Endothelial cell of umbilical vein (primary cell): ENCODE measurements at regions not wholly inside any gene's neighbourhood (a gene's known extent, or its start where the extent isn't known, plus 50 kb on each side); places are given as distances from the start of the nearest gene placed in this dataset.

Source experiments
- CTCF ChIP-seq, 2 donors: IDR thresholded peaks; 1 replicate in 1 of 2; 2 replicates in 1 of 2; pipeline ENCODE4 v1.5.1; 2011; ENCODE audit warnings: low read length in 2 of 2, mild to moderate bottlenecking in 2 of 2, moderate library complexity in 2 of 2, control low read depth in 1 of 2, inconsistent platforms in 1 of 2, low read depth in 1 of 2; ENCODE audit not compliant: insufficient read depth in 1 of 2; ENCODE audit errors: extremely low read depth in 1 of 2
- EZH2 ChIP-seq: IDR thresholded peaks from 2 replicates; pipeline ENCODE4 v1.6.1; 2012; ENCODE audit warnings: borderline replicate concordance, low read depth, mild to moderate bottlenecking, moderate library complexity, low read length, inconsistent platforms; ENCODE audit not compliant: severe bottlenecking
- MYC ChIP-seq: IDR thresholded peaks from one replicate; pipeline ENCODE4 v1.6.1; 2011; ENCODE audit warnings: mild to moderate bottlenecking, low read depth, low read length

GRCh38 chr11:130816546-130817329, 99.5 kb downstream of the SNX19 start:
- TF ChIP-seq CTCF (IDR thresholded peaks at IDR 0.05; ENCODE audit: extremely low read depth in 1 of 2, insufficient read depth in 1 of 2, low read depth in 1 of 2, low read length in 2 of 2) (no peak), EZH2 (no peak), MYC (no peak)
